Adrenal gland (tissue), 5 donors: ENCODE measurements at regions not wholly inside any gene's neighbourhood (a gene's known extent, or its start where the extent isn't known, plus 50 kb on each side); places are given as distances from the start of the nearest gene placed in this dataset.

ENCODE experiments used
- CTCF ChIP-seq, 6 experiments: fragments of 450-650 bp in 4 of 6; fragments of 200-600 bp in 2 of 6; sonication (generic) in 1 of 6; IDR thresholded peaks; 1 replicate in 5 of 6; 2 replicates in 1 of 6; pipeline versions ENCODE4 v1.5.1 to v1.8.0; 2016 to 2021; ENCODE audit warnings: antibody characterized with exemption in 6 of 6, mild to moderate bottlenecking in 2 of 6, moderate library complexity in 1 of 6
- POLR2A ChIP-seq, 2 donors: fragments of 450-650 bp; IDR thresholded peaks; one replicate each; pipeline ENCODE4 v1.6.1; 2017; ENCODE audit warnings: antibody characterized with exemption in 2 of 2, mild to moderate bottlenecking in 2 of 2, moderate library complexity in 1 of 2
- donor health status: DM: no; HTN: no; CAD: no.

- TF ChIP-seq CTCF (IDR thresholded peaks at IDR 0.05) (no peak), POLR2A (IDR thresholded peaks at IDR 0.05) (no peak)
Observed at GRCh38 chr5:116358911-116359418, 215.7 kb downstream of the SEMA6A start.
